HG02610 (cell line): ENCODE measurements at regions not wholly inside any gene's neighbourhood (a gene's known extent, or its start where the extent isn't known, plus 50 kb on each side); places are given as distances from the start of the nearest gene placed in this dataset.

Experiments
- ATAC-seq: cut with Tn5 transposase; IDR thresholded peaks from one replicate; pipeline ENCODE4 v1.9.1; 2021; ENCODE audit warnings: mild to moderate bottlenecking, moderate library complexity; ENCODE audit not compliant: unreplicated experiment

GRCh38 chr13:102993348-102993747 lies 72.9 kb downstream of the SLC10A2 start:
- no peak for ATAC-seq

- no peak for ATAC-seq
Measured at GRCh38 chr13:102984210-102984609, 82.0 kb downstream of the SLC10A2 start.

- ATAC-seq, result no peak
Measured at GRCh38 chr13:102983496-102983895, 82.7 kb downstream of the SLC10A2 start.

- ATAC-seq, result no peak
Measured at GRCh38 chr13:102980331-102980982, 85.8 kb downstream of the SLC10A2 start.

GRCh38 chr13:102978168-102978567 lies 88.0 kb downstream of the SLC10A2 start:
- no peak for ATAC-seq

- ATAC-seq, result no peak
Measured at GRCh38 chr13:102977471-102977870, 88.7 kb downstream of the SLC10A2 start.

- no peak for ATAC-seq
Measured at GRCh38 chr13:102974317-102975087, 91.7 kb downstream of the SLC10A2 start.

GRCh38 chr13:102972191-102972590 lies 94.0 kb downstream of the SLC10A2 start:
- ATAC-seq, result no peak

- peak; percentile 98 for ATAC-seq
Measured at GRCh38 chr13:102970542-102970941, 95.7 kb downstream of the SLC10A2 start.

GRCh38 chr13:102968572-102969228 lies 97.5 kb downstream of the SLC10A2 start:
- no peak for ATAC-seq

GRCh38 chr13:102965802-102966201 lies 100.4 kb downstream of the SLC10A2 start:
- no peak for ATAC-seq

- no peak for ATAC-seq
Measured at GRCh38 chr13:102962430-102962829, 103.8 kb downstream of the SLC10A2 start.

GRCh38 chr13:102960959-102961358 lies 105.3 kb downstream of the SLC10A2 start:
- no peak for ATAC-seq

- no peak for ATAC-seq
Measured at GRCh38 chr13:102956449-102956848, 109.8 kb downstream of the SLC10A2 start.

GRCh38 chr13:102954350-102954749 lies 108.5 kb downstream of the ERCC5 start:
- ATAC-seq, result no peak

- ATAC-seq, result no peak
Measured at GRCh38 chr13:102951808-102952207, 106.0 kb downstream of the ERCC5 start.

- no peak for ATAC-seq
Measured at GRCh38 chr13:102947745-102948405, 102.0 kb downstream of the ERCC5 start.

- no peak for ATAC-seq
Measured at GRCh38 chr13:102945886-102946285, 100.1 kb downstream of the ERCC5 start.

GRCh38 chr13:102945324-102945815 lies 99.5 kb downstream of the ERCC5 start:
- ATAC-seq, result no peak

GRCh38 chr13:102944821-102945220 lies 99.0 kb downstream of the ERCC5 start:
- ATAC-seq, result no peak

- ATAC-seq, result no peak
Measured at GRCh38 chr13:102940770-102941169, 94.9 kb downstream of the ERCC5 start.
